Activated naive CD4-positive, alpha-beta T cell treated with anti-CD3 and anti-CD28 coated beads, Interleukin-2, amount 10 ng/mL, durations not matched to agents 7 days and 5 days (primary cell): ENCODE measurements at regions not wholly inside any gene's neighbourhood (a gene's known extent, or its start where the extent isn't known, plus 50 kb on each side); places are given as distances from the start of the nearest gene placed in this dataset.

Experiments used
- CTCF ChIA-PET: fragments of 350-600 bp; sonication (Branson Sonifier 250); formaldehyde crosslinking; loops from one replicate; lab custom pipeline; 2021; ENCODE audit warnings: antibody characterized with exemption; lab: Charles Lee
- DNase-seq: peaks from one replicate; pipeline ENCODE4 v3.0.0-alpha.2; 2020
- H3K27ac Mint-ChIP-seq: one replicate; pipeline ENCODE4 v1.8.0; 2021; ENCODE audit warnings: mild to moderate bottlenecking, moderate library complexity, mixed read lengths
- H3K27me3 Mint-ChIP-seq: one replicate; pipeline ENCODE4 v1.8.0; 2021; ENCODE audit warnings: mild to moderate bottlenecking, mixed read lengths
- H3K36me3 Mint-ChIP-seq: one replicate; pipeline ENCODE4 v1.8.0; 2021; ENCODE audit warnings: mixed read lengths
- H3K4me1 Mint-ChIP-seq: one replicate; pipeline ENCODE4 v1.8.0; 2021; ENCODE audit warnings: mixed read lengths
- H3K4me3 Mint-ChIP-seq: one replicate; pipeline ENCODE4 v1.8.0; 2021; ENCODE audit warnings: mild to moderate bottlenecking, moderate library complexity, mixed read lengths
- H3K9me3 Mint-ChIP-seq: one replicate; pipeline ENCODE4 v1.8.0; 2021; ENCODE audit warnings: mixed read lengths

- H3K9me3 Mint-ChIP-seq = no peaks in the 10 kb centered on the region
- H3K4me3 Mint-ChIP-seq = no peak overlapping the region
- no peaks in the 10 kb centered on the region for H3K4me1 Mint-ChIP-seq
- CTCF ChIA-PET = no interaction called here
- peaks cover 4% of the 10 kb centered on the region for H3K27me3 Mint-ChIP-seq
- DNase-seq = no peak
- H3K27ac Mint-ChIP-seq = no peak overlapping the region
- H3K36me3 Mint-ChIP-seq = no peaks in the 10 kb centered on the region
These were observed 191.5 kb downstream of the SOD2 start for GRCh38 chr6:159501558-159501957.

DNA sequence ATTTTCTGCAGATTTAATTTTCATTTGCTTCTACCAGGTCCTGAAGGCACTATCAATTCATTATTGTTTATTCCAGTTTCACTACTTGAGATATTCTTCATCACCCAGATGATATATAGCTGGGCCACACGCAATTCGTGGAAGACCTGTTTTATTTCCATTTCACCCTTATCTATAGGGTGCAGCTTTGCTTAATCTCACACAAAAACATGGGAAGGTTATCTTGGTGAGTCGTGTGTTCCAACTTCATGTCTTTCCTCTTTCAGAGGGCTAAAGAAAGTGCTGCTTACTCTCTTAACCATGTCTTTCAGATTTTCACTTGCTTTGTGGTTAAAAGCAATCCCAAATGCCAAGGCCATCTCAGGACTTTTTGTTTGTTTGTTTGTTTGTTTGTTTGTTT, 194.0 kb downstream of the SOD2 start:
- Mint-ChIP-seq H3K4me1 (no peaks in the 10 kb centered on the region), H3K9me3 (no peaks in the 10 kb centered on the region), H3K27ac (no peak overlapping the region), H3K4me3 (no peak overlapping the region), H3K36me3 (no peaks in the 10 kb centered on the region), H3K27me3 (peaks cover 4% of the 10 kb centered on the region)
- no peak for DNase-seq
- CTCF ChIA-PET = no interaction called here

DNA sequence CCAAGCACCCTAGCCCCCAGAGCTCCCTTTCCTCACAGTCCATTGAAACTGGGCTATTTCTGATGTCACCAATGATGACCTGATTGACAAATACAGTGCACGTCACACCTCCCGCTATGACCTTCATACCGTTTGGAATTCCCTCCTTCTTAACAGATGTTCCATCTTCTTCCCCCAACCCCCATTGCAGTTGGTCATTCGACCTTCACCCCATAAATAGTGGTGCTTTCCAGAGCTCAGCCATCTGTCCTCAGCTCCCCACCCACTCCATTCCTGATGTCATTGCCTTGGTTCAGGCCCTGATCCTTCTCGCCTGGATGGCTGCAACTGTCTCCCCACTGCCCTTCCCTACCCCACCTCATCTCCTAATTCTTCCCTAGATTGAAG, 198.5 kb downstream of the SOD2 start:
- CTCF ChIA-PET = no interaction called here
- no peak for DNase-seq
- Mint-ChIP-seq H3K36me3 (no peaks in the 10 kb centered on the region), H3K4me1 (no peaks in the 10 kb centered on the region), H3K9me3 (no peaks in the 10 kb centered on the region), H3K27me3 (peaks cover 8% of the 10 kb centered on the region), H3K4me3 (no peak overlapping the region), H3K27ac (no peak overlapping the region)

DNA sequence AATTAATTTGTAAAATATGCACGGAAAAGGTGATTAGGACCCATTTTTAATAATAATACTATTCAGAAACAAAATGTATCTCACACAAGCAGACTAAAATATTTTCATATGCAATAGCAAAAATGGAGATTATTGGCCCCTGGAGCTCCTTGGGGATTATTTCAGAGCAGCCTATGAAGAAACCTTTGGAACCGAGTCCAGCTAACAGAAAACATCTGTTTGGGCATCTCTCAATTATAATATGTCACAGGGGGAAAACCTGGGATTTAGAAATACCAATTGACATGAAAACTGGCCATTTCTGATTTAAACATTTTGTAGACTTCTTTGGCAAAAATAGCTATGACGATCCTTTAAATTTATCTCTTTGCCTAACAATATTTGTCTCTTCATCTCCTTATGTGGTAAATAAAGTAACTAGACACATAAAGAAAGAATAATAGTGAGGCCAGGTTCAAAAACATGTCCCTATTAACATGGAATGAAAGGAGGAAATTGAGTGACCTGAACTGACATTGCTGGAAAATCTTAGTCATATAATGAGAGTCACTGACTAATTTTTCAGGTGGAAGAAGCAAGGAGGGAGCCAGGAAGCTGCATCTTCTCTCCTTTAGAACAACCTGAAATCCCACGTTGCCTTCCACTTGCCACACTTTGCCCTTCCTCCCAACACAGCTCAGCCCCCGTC, 199.0 kb downstream of the SOD2 start:
- H3K9me3 Mint-ChIP-seq = no peaks in the 10 kb centered on the region
- no peaks in the 10 kb centered on the region for H3K4me1 Mint-ChIP-seq
- no peak overlapping the region for H3K4me3 Mint-ChIP-seq
- no peak for DNase-seq
- H3K27ac Mint-ChIP-seq = no peak overlapping the region
- CTCF ChIA-PET = no interaction called here
- no peaks in the 10 kb centered on the region for H3K36me3 Mint-ChIP-seq
- peaks cover 10% of the 10 kb centered on the region for H3K27me3 Mint-ChIP-seq

DNA sequence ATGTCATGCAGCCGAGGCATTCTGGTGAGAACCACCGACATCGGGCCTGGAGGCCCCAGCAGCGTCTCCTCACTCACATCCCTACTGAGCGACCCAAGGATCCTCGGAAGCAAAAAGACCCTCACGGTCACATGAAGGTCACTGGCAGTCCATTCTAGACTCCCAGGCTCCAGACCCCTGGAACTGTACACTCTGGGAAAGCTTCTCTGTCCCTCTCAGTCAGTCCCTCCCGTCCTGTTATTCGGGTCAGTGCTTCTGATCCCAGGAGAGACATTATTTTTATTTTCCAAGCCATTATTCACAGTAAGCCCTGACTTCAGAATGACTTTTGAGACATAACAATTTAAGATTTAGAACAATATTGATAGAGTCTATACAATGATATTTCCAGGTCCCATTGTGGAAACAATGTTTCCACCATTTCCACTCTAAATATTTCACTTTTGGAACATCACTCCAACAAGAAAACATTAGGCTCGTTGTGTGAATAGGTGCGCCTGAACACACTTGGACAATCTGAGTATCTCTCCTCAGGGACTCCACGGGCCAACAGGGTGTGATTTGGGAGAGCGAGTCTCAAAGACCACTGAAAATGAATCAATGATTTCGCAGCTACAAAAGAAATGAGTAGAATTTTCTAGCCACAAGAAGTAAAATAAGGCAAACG, 199.7 kb downstream of the SOD2 start:
- no peak overlapping the region for H3K4me3 Mint-ChIP-seq
- no peaks in the 10 kb centered on the region for H3K4me1 Mint-ChIP-seq
- no peak overlapping the region for H3K27ac Mint-ChIP-seq
- no peak for DNase-seq
- H3K36me3 Mint-ChIP-seq = no peaks in the 10 kb centered on the region
- peaks cover 11% of the 10 kb centered on the region for H3K27me3 Mint-ChIP-seq
- H3K9me3 Mint-ChIP-seq = no peaks in the 10 kb centered on the region
- CTCF ChIA-PET = no interaction called here

- DNase-seq = no peak
- Mint-ChIP-seq H3K27me3 (peaks cover 11% of the 10 kb centered on the region), H3K9me3 (no peaks in the 10 kb centered on the region), H3K4me3 (no peak overlapping the region), H3K27ac (no peak overlapping the region), H3K36me3 (no peaks in the 10 kb centered on the region), H3K4me1 (no peaks in the 10 kb centered on the region)
- CTCF ChIA-PET = no interaction called here
These were observed 202.6 kb downstream of the SOD2 start for GRCh38 chr6:159490298-159490937.

GRCh38 chr6:159487636-159488035, 205.4 kb downstream of the SOD2 start:
- no peak overlapping the region for H3K4me3 Mint-ChIP-seq
- no peaks in the 10 kb centered on the region for H3K4me1 Mint-ChIP-seq
- no peak for DNase-seq
- no peaks in the 10 kb centered on the region for H3K36me3 Mint-ChIP-seq
- H3K27me3 Mint-ChIP-seq = peaks cover 14% of the 10 kb centered on the region
- H3K27ac Mint-ChIP-seq = no peak overlapping the region
- CTCF ChIA-PET = no interaction called here
- no peaks in the 10 kb centered on the region for H3K9me3 Mint-ChIP-seq

DNA sequence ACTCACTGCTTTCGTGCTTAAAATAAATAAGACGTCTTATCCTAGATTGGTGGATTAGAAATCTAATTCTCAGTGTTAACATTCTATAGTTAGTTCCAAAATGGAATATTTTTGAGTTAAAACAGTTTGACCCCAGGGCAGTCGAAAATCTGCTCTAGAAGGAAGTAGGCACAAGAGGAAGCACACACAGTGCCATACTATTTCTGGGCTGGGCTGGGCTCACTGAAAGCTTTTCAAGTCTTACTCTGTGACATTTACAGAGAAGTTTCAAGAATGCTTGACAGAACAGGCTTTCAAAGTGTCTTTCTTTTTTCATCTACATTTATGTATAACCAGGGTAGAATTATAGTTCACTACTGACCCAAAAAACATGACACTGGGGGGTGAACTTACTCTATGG, 209.8 kb downstream of the SOD2 start:
- peaks cover 9% of the 10 kb centered on the region for H3K27me3 Mint-ChIP-seq
- no peaks in the 10 kb centered on the region for H3K9me3 Mint-ChIP-seq
- no peak overlapping the region for H3K4me3 Mint-ChIP-seq
- no peak overlapping the region for H3K27ac Mint-ChIP-seq
- DNase-seq = no peak
- CTCF ChIA-PET = no interaction called here
- no peaks in the 10 kb centered on the region for H3K4me1 Mint-ChIP-seq
- no peaks in the 10 kb centered on the region for H3K36me3 Mint-ChIP-seq

- H3K4me3 Mint-ChIP-seq = no peak overlapping the region
- H3K4me1 Mint-ChIP-seq = no peaks in the 10 kb centered on the region
- H3K27me3 Mint-ChIP-seq = peaks cover 12% of the 10 kb centered on the region
- CTCF ChIA-PET = no interaction called here
- no peak for DNase-seq
- no peak overlapping the region for H3K27ac Mint-ChIP-seq
- H3K36me3 Mint-ChIP-seq = no peaks in the 10 kb centered on the region
- no peaks in the 10 kb centered on the region for H3K9me3 Mint-ChIP-seq
These were observed 211.1 kb downstream of the SOD2 start for GRCh38 chr6:159481897-159482296.

DNA sequence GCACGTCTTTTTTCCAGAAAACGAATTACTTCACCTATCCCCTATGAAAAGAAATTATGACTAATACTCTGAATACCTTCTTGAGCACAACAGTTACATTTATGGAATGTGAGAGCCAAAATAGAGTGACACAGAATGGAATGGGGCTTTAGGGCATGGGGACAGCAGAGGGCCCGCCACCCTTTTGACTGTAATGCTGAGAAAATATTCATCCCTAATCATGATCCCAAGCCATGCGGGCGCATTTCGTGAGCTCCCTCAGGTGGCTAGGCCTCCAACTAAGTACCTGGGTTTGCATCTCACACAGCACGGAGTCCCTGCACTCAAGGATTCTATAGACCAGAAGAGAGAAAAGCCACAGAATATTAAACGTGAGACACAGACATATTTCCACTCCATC, 212.6 kb downstream of the SOD2 start:
- no peak for DNase-seq
- no peak overlapping the region for H3K27ac Mint-ChIP-seq
- H3K9me3 Mint-ChIP-seq = no peaks in the 10 kb centered on the region
- no peaks in the 10 kb centered on the region for H3K4me1 Mint-ChIP-seq
- CTCF ChIA-PET = no interaction called here
- no peak overlapping the region for H3K4me3 Mint-ChIP-seq
- H3K27me3 Mint-ChIP-seq = peaks cover 12% of the 10 kb centered on the region
- no peaks in the 10 kb centered on the region for H3K36me3 Mint-ChIP-seq

DNA sequence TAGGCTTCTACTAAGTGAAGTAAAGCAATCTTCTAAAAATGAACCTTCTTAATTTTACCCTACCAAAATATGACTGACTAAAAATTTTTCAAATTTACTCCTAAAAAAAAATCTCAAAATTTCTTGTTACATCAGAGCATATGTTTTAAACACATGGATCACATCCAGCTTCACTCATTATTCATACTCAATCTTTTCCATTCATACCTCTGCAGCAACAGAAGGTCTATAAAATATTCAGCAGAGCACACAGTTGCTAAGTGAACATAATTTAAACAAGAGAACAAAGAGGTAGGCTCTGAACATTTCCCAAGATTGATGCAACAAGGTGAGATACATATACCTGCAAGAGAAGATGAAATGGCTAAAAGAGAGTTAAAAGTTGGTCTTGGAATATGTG, 213.9 kb downstream of the SOD2 start:
- Mint-ChIP-seq H3K27ac (no peak overlapping the region), H3K9me3 (no peaks in the 10 kb centered on the region), H3K36me3 (no peaks in the 10 kb centered on the region), H3K27me3 (peaks cover 12% of the 10 kb centered on the region), H3K4me1 (no peaks in the 10 kb centered on the region), H3K4me3 (no peak overlapping the region)
- DNase-seq = no peak
- CTCF ChIA-PET = no interaction called here

- DNase-seq = no peak
- no peak overlapping the region for H3K27ac Mint-ChIP-seq
- peaks cover 2% of the 10 kb centered on the region for H3K9me3 Mint-ChIP-seq
- CTCF ChIA-PET = no interaction called here
- no peaks in the 10 kb centered on the region for H3K36me3 Mint-ChIP-seq
- no peak overlapping the region for H3K4me3 Mint-ChIP-seq
- H3K4me1 Mint-ChIP-seq = no peaks in the 10 kb centered on the region
- H3K27me3 Mint-ChIP-seq = peaks cover 3% of the 10 kb centered on the region
These were observed 219.4 kb downstream of the SOD2 start for GRCh38 chr6:159473475-159474263.

- DNase-seq = no peak
- Mint-ChIP-seq H3K9me3 (peaks cover 2% of the 10 kb centered on the region), H3K4me1 (no peaks in the 10 kb centered on the region), H3K4me3 (no peak overlapping the region), H3K36me3 (no peaks in the 10 kb centered on the region), H3K27me3 (peaks cover 7% of the 10 kb centered on the region), H3K27ac (no peak overlapping the region)
- CTCF ChIA-PET = interaction anchor here (0.6 kb wide), 1 partner anchor 138 kb away, joined by 3 read pairs; no protein-coding TSS in a partner anchor
These were observed 222.6 kb downstream of the SOD2 start for GRCh38 chr6:159470397-159470796.

GRCh38 chr6:159469443-159469842, 223.6 kb downstream of the SOD2 start:
- Mint-ChIP-seq H3K4me1 (no peaks in the 10 kb centered on the region), H3K27ac (no peak overlapping the region), H3K4me3 (no peak overlapping the region), H3K27me3 (peaks cover 7% of the 10 kb centered on the region), H3K9me3 (peaks cover 2% of the 10 kb centered on the region), H3K36me3 (no peaks in the 10 kb centered on the region)
- DNase-seq = no peak
- CTCF ChIA-PET = no interaction called here
